Stimulated activated naive CD8-positive, alpha-beta T cell treated with anti-CD3 and anti-CD28 coated beads, Interleukin-15, Interleukin-2, amounts not matched to agents 100 U/mL and 50 U/mL, for 24 hours (primary cell): ENCODE measurements at regions not wholly inside any gene's neighbourhood (a gene's known extent, or its start where the extent isn't known, plus 50 kb on each side); places are given as distances from the start of the nearest gene placed in this dataset.
A peak's percentile ranks its signal among the peaks of the same experiment; 100 is the strongest.

Source experiments
- ATAC-seq: fragments of 150-1000 bp; cut with Tn5 transposase; one replicate; pipeline ENCODE4 v1.10.0; 2021
- DNase-seq: peaks from one replicate; pipeline ENCODE4 v3.0.0; 2021

DNA sequence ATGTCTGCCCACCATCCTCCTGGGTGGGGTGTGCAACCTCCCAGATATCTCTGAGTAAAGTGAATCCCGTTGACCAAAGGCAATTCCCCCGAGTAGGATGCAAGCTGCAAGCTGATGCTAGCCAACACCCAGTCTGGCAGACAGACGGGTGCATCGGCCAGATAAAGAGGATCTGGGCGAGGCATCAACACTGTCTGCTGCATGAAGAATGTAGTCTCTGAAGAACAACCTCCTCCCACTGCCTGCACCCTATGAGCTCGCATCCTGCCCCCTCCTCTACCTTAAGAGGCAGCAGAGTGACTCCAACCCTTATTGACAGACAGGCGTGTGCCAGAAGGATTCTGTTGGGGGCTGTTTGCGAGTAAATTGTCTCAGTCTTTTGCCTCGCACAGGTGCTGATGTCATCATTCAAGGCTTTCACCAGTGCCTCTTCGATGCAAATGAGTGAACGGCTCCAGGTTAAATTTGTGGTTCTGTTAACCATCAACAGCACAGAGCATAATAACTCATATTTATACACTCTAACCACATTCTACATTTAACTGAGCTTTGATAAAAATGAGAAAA is 546.9 kb downstream of the BCOR start:
- ATAC-seq (peak; percentile 52), DNase-seq (peak; percentile 3)

- peak; percentile 84 for ATAC-seq
- DNase-seq = no peak
These were observed 546.0 kb downstream of the BCOR start for GRCh38 chrX:39551762-39552161.

- ATAC-seq (no peak), DNase-seq (no peak)
These were observed 542.3 kb downstream of the BCOR start for GRCh38 chrX:39555431-39555830.

DNA sequence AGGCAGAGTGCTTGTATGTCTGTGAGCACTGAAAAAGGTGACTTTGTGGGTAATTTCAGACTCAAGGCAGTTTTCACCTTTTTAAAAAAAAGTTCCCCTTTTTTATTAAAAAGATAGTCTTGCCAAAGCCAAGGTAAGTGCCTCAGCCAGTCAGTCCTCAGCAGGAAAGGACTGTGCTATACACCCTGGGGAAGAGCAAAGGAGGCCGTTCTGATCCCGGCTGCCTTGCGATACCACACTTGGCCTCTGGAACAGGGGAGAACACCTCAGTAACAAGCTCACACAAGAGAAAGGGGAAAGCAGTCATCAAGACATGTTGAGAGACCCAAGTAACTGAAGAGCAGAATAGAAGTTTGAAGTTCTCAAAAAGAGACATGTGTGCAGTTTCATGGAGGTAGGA is 541.7 kb downstream of the BCOR start:
- ATAC-seq = no peak

DNA sequence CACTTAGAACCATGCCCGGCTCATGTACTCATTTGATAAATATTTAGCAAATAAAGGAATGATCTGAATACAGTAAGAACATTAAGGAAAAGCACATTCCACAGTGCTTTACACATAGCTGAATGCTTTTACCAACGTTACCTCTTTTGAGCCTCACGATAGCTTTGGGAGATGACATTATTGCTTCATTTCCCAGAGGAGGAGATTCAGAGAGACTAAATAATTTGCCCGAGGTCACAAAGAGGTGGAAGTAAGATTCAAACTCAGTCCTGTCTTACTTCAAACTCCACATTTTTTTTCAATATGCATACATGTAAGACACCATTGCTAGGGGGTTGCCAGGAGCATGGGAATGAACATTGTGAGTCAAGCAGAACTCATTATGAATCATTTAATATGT is 538.5 kb downstream of the BCOR start:
- DNase-seq (no peak), ATAC-seq (no peak)

More for the DNA sequence above, 541.7 kb downstream of the BCOR start:
- no peak for DNase-seq

- no peak for DNase-seq
- no peak for ATAC-seq
These were observed 537.5 kb downstream of the BCOR start for GRCh38 chrX:39560271-39560670.

GRCh38 chrX:39563178-39563577 is 534.6 kb downstream of the BCOR start:
- DNase-seq (no peak), ATAC-seq (no peak)

- DNase-seq (no peak), ATAC-seq (no peak)
These were observed 533.0 kb downstream of the BCOR start for GRCh38 chrX:39564751-39565150.

GRCh38 chrX:39574178-39574577 is 523.6 kb downstream of the BCOR start:
- DNase-seq (no peak), ATAC-seq (no peak)

- DNase-seq (no peak), ATAC-seq (no peak)
These were observed 521.5 kb downstream of the BCOR start for GRCh38 chrX:39576041-39576872.

GRCh38 chrX:39577206-39577984 is 520.4 kb downstream of the BCOR start:
- no peak for DNase-seq
- no peak for ATAC-seq

DNA sequence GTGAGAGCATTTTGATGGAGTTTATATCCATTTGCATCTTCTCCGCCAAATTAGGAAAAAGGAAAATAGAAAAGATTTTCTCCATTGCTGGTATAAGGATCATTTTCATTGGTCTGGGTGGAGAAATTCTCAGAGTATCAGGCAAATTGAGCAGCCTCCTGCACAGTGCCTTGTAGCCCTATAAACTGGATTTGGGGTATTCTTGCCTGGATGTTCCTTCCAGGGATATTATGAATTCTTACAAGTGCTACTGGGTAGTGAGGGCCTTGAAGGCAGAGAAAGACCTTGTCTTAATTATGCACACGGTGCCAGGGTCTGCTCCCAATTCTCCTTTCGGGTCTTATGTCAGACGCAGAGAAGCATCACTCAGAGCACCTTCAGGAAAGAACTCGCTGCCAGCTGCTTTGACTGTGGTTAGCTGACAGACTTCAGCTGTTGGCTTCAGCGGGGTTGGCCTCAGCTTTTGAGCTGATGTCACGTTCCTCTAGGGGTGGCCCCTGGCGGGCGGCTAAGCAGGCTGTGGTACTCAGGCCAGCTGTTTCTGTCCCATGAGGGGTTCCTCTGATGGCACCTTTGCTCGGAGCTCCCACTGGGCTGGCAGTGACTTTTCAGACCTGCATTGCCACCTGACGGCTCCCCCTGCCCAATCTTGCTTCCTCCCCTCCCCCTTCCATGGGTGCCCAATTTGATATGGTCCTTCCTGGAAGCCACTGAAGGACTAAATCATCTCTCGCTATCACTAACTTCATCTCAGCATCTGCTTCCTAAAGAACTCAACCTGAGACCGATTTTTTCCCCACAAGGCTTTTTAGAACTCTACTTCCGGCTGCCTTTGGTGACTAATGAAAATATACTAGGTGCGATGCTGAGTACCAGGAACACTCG is 519.5 kb downstream of the BCOR start:
- ATAC-seq = peak; percentile 93

GRCh38 chrX:39580043-39580442 is 517.7 kb downstream of the BCOR start:
- ATAC-seq = no peak
- DNase-seq = no peak

More for the DNA sequence above, 519.5 kb downstream of the BCOR start:
- peak; percentile 64 for DNase-seq

DNA sequence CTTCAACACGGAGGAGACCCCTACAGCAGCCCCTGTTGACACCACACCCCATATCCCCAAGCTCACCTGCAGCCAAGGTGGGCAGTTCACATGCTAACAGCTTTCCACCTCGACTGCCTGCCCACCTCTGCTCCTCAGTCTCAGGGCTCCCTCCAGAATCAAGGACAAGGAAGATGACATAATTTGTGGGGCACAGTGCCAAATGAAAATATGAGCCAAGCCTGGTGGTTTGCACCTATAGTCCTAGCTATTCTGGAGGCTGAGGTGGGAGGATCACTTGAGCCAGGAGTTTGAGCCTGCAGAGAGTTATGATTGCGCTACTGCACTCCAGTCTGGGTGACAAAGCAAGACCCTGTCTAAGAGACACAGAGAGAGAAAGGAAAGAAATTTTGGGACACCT is 516.3 kb downstream of the BCOR start:
- DNase-seq = no peak
- ATAC-seq = no peak

DNA sequence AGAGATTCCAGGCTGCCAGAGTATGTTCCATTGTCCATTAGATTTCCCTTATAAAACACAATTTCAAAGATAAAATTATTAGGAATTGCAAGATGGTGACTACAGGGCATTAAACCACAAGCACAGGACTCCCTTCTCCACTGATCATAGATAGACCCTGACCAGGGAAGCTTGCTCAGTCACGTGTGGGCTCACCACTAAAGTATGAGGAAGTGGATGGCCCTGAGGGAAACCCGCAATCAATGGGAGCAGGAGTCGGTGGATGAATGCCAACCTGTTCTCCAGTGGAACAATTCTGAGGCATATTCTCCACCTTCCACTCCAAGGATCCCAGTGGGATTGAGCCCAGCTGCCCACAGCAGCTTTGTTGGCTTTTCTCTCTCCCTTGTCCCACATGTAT is 515.7 kb downstream of the BCOR start:
- no peak for ATAC-seq
- no peak for DNase-seq

DNA sequence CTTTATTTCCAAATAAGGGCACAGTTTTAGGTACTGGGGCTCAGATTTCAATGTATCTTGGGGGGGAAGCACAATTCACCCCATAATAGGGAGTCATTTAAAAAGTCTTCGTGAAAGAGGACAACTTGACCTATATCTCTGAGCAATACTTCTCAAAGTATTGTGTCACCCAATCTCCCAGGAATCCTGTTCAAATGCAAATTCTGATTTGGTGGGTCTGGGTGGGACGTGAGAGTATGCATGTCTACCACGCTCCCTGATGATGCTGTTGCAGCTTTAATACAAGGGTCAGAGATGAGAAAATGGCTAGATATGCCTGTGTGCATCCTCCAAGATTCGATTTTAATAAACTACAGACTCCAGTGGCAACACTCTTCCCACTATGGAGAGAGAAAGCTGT is 514.8 kb downstream of the BCOR start:
- no peak for ATAC-seq
- DNase-seq = no peak

DNA sequence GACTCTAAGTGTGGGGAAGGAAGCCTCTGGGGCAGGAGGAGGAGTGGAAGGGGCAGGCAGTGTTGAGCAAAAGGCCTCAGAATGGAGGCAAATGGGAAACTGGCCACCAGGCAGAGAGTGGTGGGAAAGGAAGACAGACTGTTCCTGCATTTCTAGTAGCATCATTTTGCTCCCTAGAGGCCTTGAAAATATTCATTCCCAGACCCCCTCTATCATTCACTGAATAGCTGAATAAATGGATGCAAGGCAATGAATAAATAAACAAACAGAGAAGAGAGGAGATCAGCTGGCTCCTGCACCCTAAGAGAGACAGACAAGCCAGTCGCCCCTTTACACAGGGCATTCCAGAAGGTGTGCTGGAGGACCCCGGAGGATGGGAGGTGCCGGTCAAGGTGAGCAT is 511.9 kb downstream of the BCOR start:
- ATAC-seq = no peak
- DNase-seq = no peak

- ATAC-seq = no peak
- DNase-seq = no peak
These were observed 511.4 kb downstream of the BCOR start for GRCh38 chrX:39586359-39586758.

GRCh38 chrX:39591099-39591498 is 506.7 kb downstream of the BCOR start:
- ATAC-seq = no peak
- no peak for DNase-seq

- no peak for DNase-seq
- no peak for ATAC-seq
These were observed 505.0 kb downstream of the BCOR start for GRCh38 chrX:39592776-39593175.

DNA sequence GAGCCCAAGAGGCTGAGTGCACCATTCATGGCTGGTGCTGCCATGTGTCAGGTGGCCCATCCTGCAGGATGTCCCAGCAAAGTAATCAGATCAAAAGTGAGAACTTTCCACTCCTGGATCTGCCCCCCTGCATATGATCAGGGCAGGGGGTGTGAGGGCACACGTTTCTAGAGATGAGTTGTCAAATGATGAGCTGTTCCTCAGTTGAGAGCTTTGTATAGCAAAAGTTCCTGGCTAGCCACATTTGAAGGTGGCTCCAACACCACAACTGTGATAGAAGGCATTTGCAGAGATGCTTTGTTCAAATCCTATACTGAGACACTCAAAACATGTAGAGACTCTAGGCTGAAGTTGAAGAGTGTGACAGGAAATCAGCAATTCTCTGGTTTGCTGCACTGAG is 501.8 kb downstream of the BCOR start:
- peak; percentile 92 for ATAC-seq
- DNase-seq = peak; percentile 25

GRCh38 chrX:39596437-39596836 is 501.3 kb downstream of the BCOR start:
- DNase-seq (no peak), ATAC-seq (peak; percentile 44)
